GM12878 (cell line): ENCODE measurements at regions not wholly inside any gene's neighbourhood (a gene's known extent, or its start where the extent isn't known, plus 50 kb on each side); places are given as distances from the start of the nearest gene placed in this dataset.

Source experiments
- ATAC-seq: fragments of 200-7000 bp; cut with Tn5 transposase; 3 replicates; pipeline ENCODE4 v1.9.1; 2020; ENCODE audit warnings: mild to moderate bottlenecking, moderate library complexity
- BruUV-seq: library from RNA; stranded (reverse); fragments of 400-500 nt; replicated peaks from 2 replicates; lab custom pipeline; 2021; lab: Mats Ljungman, UMichigan
- CTCF ChIA-PET: fragments of 300-600 bp; sonication (Branson Sonifier 250); formaldehyde crosslinking; extraction: SDS; loops from one replicate; lab custom pipeline; 2021; ENCODE audit warnings: inconsistent platforms; lab: Yijun Ruan, JAX
- POLR2A ChIA-PET: fragments of 350-600 bp; formaldehyde crosslinking; extraction: SDS; loops from one replicate; lab custom pipeline; 2021; ENCODE audit warnings: inconsistent platforms; lab: Charles Lee
- RAD21 ChIA-PET: fragments of 300-600 bp; sonication (Branson Sonifier 250); formaldehyde crosslinking; loops from one replicate; lab custom pipeline; 2023; ENCODE audit warnings: antibody characterized with exemption; ENCODE audit not compliant: unreplicated experiment; lab: Charles Lee
- SMC1A ChIA-PET: fragments of 300-600 bp; sonication (Branson Sonifier 250); formaldehyde crosslinking; loops from one replicate; lab custom pipeline; 2023; ENCODE audit not compliant: unreplicated experiment, uncharacterized antibody; lab: Charles Lee
- DNase-seq: peaks from one replicate; pipeline ENCODE4 v3.0.0-alpha.2; 2011; ENCODE audit warnings: low read depth, low spot score
- FAIRE-seq: peaks from 3 replicates; lab custom pipeline; 2011; peaks lifted over from hg19 to GRCh38; lab: Jason Lieb, UNC
- H2AFZ ChIP-seq: 2 replicates; pipeline ENCODE4 v1.6.0; 2011; ENCODE audit warnings: low read depth, low read length, control low read depth; ENCODE audit not compliant: control insufficient read depth
- H3K27ac ChIP-seq: 2 replicates; pipeline ENCODE4 v1.5.1; 2011; ENCODE audit warnings: control low read depth; ENCODE audit not compliant: control insufficient read depth, insufficient read depth
- H3K27me3 ChIP-seq, 2 experiments: replicated peaks in 1 of 2; 2 replicates each; pipeline versions ENCODE4 v1.6.0 to v1.6.1; 2011; ENCODE audit warnings: low read length in 1 of 2; ENCODE audit not compliant: control insufficient read depth in 2 of 2, insufficient read depth in 2 of 2
- H3K36me3 ChIP-seq, 2 experiments: 2 replicates each; pipeline ENCODE4 v1.5.1; 2011; ENCODE audit warnings: low read length in 1 of 2; ENCODE audit not compliant: control insufficient read depth in 2 of 2, insufficient read depth in 2 of 2
- H3K4me1 ChIP-seq: 2 replicates; pipeline ENCODE4 v1.6.1; 2011; ENCODE audit warnings: mild to moderate bottlenecking, low read length, moderate library complexity, mixed read lengths; ENCODE audit not compliant: control insufficient read depth, insufficient read depth
- H3K4me2 ChIP-seq: 2 replicates; pipeline ENCODE4 v1.6.0; 2011; ENCODE audit warnings: control low read depth; ENCODE audit not compliant: control insufficient read depth, insufficient read depth
- H3K4me3 ChIP-seq: fragments of 200-600 bp; sonication (generic); 2 replicates; pipeline ENCODE4 v1.5.1; 2016
- H3K79me2 ChIP-seq: 2 replicates; pipeline ENCODE4 v1.6.0; 2011; ENCODE audit warnings: low read length; ENCODE audit not compliant: control insufficient read depth, insufficient read depth
- H3K9ac ChIP-seq: 2 replicates; pipeline ENCODE4 v1.8.0; 2011; ENCODE audit warnings: low read length, control low read depth, mixed read lengths; ENCODE audit not compliant: control insufficient read depth, insufficient read depth
- H3K9me3 ChIP-seq: replicated peaks from 3 replicates; pipeline ENCODE4 v1.5.1; 2011; ENCODE audit warnings: mild to moderate bottlenecking, low read length; ENCODE audit not compliant: control insufficient read depth, insufficient read depth
- H4K20me1 ChIP-seq: 2 replicates; pipeline ENCODE4 v1.6.0; 2011; ENCODE audit not compliant: control insufficient read depth, insufficient read depth
- CBFB ChIP-seq: IDR thresholded peaks from 2 replicates; pipeline ENCODE4 v1.6.1; 2016; ENCODE audit warnings: antibody characterized with exemption, low read depth
- RELB ChIP-seq: fragments of 450-650 bp; IDR thresholded peaks from 2 replicates; pipeline ENCODE4 v1.6.1; 2017; ENCODE audit warnings: low read depth, mild to moderate bottlenecking, moderate library complexity
- SKIL ChIP-seq: fragments of 450-650 bp; IDR thresholded peaks from 2 replicates; pipeline ENCODE4 v1.6.1; 2017; ENCODE audit warnings: mild to moderate bottlenecking, low read depth, inconsistent platforms; ENCODE audit not compliant: poor library complexity, severe bottlenecking
- WGBS: methylation state at CpG from one replicate; pipeline ENCODE4 v1.1.6; 2016; ENCODE audit warnings: low lambda C conversion rate; ENCODE audit not compliant: insufficient replicate concordance, insufficient coverage; ENCODE audit errors: missing lambda C conversion rate; 5-methylcytosine and 5-hydroxymethylcytosine counted together
- in situ Hi-C: fragments of 300-500 bp; cut with MboI; formaldehyde crosslinking; loops from 9 replicates; pipeline ENCODE4 v1.14.3; 2018; ENCODE audit warnings: mixed read lengths
- intact Hi-C: fragments of 100-400 bp; cut with micrococcal nuclease; formaldehyde crosslinking; loops from one replicate; pipeline ENCODE4 v1.14.2; 2022; ENCODE audit not compliant: unreplicated experiment

- Histone ChIP-seq H2AFZ (peak overlapping the region; percentile 72), H4K20me1 (no peaks in the 10 kb centered on the region), H3K9me3 (no peaks in the 10 kb centered on the region; the same call in 2 of the 3 replicates), H3K9ac (no peak overlapping the region), H3K79me2 (no peaks in the 10 kb centered on the region), H3K4me3 (no peak overlapping the region), H3K27me3 (no peaks in the 10 kb centered on the region), H3K4me2 (peak overlapping the region; percentile 56), H3K27ac (peak overlapping the region; percentile 59), H3K4me1 (peaks cover 31% of the 10 kb centered on the region), H3K36me3 (no peaks in the 10 kb centered on the region)
- no peak for DNase-seq
- ChIA-PET SMC1A (interaction anchor here (0.7 to 1.2 kb wide), 4 partner anchors 44 to 73 kb away, joined by 3 to 9 read pairs (median 3); no protein-coding TSS in a partner anchor), POLR2A (no interaction called here), CTCF (interaction anchor here (1.0 kb wide), 1 partner anchor 8 kb away, joined by 3 read pairs; no protein-coding TSS in a partner anchor), RAD21 (interaction anchor here (1.2 kb wide), 1 partner anchor 76 kb away, joined by 3 read pairs; no protein-coding TSS in a partner anchor)
- in situ Hi-C loops (no loop called here), intact Hi-C loops (no loop called here)
- TF ChIP-seq SKIL (no peak), RELB (0 out of 2 replicates have a peak, but pooled peaks have one; percentile 3), CBFB (no peak)
- BruUV-seq = no TSS peak
- no peak for FAIRE-seq
- peak; percentile 60 for ATAC-seq
- 84% methylated on average over 10 of the region's 10 CpGs for WGBS
Measured at GRCh38 chr14:61102549-61103466, 121.8 kb downstream of the SLC38A6 start.
